Panc1 (cell line): ENCODE measurements at regions not wholly inside any gene's neighbourhood (a gene's known extent, or its start where the extent isn't known, plus 50 kb on each side); places are given as distances from the start of the nearest gene placed in this dataset.

Experiments used
- CTCF ChIP-seq: fragments of 450-650 bp; IDR thresholded peaks from 2 replicates; pipeline ENCODE4 v1.5.1; 2017; ENCODE audit warnings: mild to moderate bottlenecking
- REST ChIP-seq, 2 experiments: IDR thresholded peaks; 2 replicates each; pipeline ENCODE4 v1.6.1; 2011 to 2012; ENCODE audit warnings: low read depth in 2 of 2, control low read depth in 1 of 2, low read length in 1 of 2, mild to moderate bottlenecking in 1 of 2, moderate library complexity in 1 of 2; ENCODE audit not compliant: insufficient read depth in 1 of 2

- TF ChIP-seq CTCF: no peak
- TF ChIP-seq REST (IDR thresholded peaks at IDR 0.05; ENCODE audit: insufficient read depth in 1 of 2, low read depth in 2 of 2, low read length in 1 of 2): no peak
These were observed 50.4 kb upstream of the PLEKHG3 start for GRCh38 chr14:64653900-64654245.
